ENCODE measurements at regions not wholly inside any gene's neighbourhood (a gene's known extent, or its start where the extent isn't known, plus 50 kb on each side); places are given as distances from the start of the nearest gene placed in this dataset.
"Not testable (repeated sequence)": the region's sequence is repeated elsewhere in the genome, so short reads cannot be mapped to it uniquely, and the experiment has no call there.

DNA sequence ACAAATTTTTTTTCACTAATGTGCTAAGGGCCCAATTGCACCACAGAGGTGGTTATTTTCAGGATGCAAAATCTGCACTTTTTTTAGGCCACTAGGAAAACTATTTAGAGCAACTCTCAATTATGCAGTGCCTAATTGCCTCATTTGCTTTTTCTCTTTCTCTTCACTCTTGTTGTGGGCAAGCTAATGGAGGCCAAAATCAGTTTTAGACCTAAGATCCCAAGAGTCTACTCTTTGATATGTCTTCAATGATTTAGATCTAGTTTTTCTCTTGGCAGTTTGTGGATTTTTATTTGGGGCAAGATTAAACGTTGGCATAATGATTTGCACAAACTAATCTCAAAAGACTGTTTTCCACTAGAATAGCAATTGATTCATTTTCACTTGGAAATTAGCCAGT is 1996.9 kb downstream of the LRRC4C start:
- no peak for DNase-seq

DNA sequence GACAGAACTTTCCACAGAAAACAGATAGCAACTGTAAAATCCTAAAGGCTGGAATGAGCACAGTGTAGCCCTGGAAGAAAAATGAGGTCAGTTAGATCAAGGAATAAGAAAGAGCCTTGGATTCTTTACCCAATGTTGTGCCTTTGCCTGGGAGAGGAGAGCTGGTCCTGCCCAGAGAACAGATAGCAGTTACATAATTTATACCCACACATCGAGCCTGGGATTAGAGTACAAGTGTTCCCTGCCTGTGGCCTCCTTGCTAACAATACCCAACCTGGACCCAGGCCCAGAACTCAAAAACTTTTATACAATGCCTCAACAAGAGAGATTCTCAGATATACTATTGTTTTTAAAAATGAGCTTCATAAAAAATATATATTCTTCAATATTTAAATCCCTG is 1998.4 kb downstream of the LRRC4C start:
- no peak for DNase-seq

DNA sequence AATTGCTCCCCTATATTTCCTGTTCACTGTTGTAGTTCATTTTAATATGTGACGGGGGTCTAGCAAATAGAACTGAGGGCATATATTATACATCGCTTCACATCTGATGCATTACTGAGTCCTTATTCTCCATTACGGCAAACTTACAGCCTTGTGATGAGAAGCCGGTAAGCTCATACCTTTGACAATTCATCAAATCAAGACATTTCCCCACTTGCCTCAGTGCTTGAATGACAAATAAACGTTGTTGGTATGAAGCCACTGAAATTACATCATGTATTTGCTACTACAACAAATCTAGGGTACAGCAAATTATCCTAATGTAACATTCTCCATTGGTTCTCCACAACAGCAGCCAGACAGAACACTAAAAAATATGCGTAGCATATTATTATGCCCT is 1999.8 kb downstream of the LRRC4C start:
- DNase-seq: no peak

DNA sequence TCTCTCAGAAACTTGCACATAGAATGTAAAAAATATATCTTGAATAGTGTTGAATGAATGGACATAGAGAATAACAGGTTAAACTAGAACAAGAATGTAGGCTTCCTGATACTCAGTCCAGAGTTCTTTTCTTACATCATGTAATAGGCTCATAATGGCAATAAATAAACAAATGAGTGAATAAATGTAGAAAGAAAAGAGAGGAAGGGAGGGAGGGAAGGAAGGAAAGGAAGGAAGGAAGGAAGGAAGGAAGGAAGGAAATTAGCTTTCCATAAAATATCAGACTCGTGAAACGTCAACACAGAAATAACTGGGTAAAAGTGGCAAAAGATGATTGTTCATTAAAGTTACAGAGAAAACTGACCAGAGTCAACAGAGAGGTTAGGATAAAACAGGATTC is 2001.0 kb downstream of the LRRC4C start:
- no peak for DNase-seq

DNA sequence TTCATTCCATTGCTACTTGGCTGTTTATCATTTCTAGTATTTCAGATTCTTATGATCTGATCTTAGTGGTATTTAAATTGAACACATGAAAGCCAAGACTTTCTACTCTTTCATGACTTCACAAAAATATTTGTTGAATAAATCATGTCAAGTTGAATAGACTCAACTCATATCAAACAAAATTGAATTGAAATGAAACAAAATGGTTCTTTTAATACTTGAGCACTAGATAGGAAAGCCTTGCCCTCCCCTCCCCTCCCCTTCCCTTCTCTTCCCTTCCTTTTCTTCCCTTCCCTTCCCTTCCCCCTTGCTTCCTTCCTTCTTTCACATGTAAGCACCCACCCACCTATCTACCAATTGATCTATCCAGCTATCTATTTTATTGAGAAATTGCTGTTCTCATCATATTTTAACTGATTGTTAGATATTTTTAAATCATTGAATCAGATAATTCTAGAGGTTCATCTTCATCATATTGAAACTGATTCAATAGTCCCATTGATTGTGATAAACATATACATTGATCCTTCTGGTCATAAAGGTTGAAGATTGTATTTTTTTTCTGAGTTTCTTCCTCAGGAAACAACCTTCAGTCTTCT is 2015.9 kb downstream of the LRRC4C start:
- no peak for DNase-seq

DNA sequence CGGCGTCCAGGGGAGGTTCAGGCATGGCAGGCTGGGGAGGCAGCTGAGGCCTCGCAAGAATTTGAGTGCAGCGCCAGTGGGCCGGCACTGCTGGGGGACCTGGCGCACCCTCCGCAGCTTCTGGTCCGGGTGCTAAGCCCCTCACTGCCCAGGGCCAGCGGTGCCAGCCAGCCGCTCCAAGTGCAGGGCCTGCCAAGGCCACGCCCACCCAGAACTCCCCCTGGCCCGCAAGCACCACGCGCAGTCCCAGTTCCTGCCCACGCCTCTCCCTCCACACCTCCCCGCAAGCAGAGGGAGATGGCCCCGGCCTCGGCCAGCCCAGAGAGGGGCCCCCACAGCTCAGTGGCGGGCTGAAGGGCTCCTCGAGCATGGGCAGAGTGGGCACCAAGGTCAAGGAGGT is 2017.3 kb downstream of the LRRC4C start:
- no peak for DNase-seq

DNA sequence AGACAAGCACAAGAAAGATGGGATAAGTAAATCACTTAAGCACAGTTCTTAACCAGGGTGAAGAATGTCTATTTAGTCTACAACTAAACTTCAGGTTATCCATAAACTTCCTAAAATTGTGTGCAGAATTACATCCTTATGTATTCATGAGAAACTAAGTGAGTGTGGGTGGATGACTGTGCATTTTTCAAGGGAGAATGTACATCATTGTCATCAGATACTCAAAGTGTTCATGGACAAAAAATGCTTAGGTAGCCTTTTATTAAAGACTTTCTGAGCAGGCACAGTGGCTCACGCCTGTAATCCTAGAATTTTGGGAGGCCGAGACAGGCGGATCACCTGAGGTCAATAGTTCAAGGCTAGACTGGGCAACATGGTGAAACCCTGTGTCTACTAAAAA is 2023.8 kb downstream of the LRRC4C start:
- no peak for DNase-seq

DNA sequence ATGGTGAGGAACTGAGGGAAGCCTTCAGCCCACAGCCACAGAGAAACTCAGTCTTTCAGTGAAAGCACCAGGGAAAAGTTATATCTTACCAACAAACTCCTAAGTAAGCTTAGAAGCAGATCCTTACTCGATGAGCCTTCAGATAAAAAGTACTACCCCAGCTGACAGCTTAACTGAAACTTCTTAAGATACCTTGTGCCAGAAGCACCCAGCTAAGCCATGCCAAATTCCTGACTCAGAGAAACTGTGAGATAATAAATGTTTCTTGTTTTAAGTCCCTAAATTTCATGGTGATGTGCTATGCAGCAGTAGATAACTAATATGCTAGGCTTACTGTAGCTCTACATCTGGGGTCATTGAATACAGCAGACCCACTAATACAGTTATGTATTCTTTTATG is 2025.0 kb downstream of the LRRC4C start:
- no peak for DNase-seq

DNA sequence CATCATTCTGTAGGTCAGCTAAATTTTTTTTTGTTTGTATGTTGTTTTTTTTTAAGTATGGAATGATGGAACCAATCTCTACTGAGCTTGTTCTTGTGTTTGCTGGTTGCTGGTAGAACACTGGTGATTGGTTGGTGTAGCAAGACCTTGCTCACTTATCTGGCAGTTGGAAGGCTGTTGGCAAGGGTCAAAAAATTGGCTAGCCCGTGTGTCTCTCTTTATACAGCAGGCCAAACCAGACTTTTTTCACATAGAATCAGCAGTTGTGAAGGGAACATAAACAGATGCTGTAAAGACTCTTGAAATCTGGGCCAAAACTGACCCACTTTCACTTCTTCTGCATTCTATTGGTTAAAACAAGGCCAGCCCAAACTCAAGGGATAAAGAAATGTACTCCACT is 2026.5 kb downstream of the LRRC4C start:
- no peak for DNase-seq

DNA sequence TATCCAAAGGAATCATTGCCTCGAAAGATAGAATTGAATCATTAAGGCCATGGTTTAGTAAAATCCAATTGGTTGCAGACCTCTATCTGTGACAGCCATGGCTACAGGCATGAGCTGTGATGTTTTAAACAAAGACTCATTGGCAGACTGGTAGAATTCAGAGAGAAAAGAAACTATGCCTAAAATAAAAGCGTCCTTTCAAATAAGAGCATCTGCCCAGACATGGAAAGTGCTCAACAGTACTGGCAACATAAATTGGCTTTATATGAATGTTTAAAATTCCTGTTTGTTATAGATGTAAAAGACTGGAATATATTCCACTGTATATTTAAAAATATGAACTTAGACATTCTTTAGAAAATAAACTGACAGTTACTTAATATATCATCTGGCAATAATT is 2034.2 kb downstream of the LRRC4C start:
- DNase-seq: no peak

DNA sequence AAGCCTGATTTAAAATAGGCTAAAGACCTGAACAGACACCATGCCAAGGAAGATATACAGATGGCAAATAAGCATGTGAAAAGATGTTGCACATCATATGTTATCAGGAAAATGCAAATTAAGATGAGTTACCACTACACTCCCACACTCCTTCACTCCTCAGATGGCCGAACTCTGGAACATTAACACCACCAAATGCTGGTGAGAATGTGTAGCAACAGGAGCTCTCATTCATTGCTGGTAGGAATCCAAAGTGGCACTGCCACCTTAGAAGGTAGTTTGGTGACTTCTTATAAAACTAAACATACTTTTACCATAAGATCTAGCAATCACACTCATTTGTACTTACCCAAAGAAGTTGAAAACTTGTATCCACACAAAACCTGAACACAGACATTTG is 2047.3 kb downstream of the LRRC4C start:
- DNase-seq: no peak

DNA sequence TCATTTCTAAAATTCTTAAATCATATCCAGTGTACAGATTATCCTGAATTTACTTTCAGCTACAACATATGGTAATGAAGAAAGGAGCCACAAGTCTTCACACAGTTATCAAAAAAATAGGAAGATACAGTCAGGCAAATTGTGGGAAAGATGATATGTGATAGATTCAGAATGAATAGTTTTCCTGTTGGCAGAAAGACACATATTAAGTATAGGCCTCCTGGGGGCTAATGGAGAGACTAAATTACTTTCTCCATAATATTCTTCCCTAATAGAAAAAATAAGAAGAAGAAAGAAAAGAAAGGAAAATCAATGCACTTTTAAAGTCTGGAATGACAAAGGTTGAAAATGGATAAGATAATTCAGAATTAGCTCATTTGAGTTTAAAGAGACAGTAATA is 2073.5 kb downstream of the LRRC4C start:
- DNase-seq: no peak

DNA sequence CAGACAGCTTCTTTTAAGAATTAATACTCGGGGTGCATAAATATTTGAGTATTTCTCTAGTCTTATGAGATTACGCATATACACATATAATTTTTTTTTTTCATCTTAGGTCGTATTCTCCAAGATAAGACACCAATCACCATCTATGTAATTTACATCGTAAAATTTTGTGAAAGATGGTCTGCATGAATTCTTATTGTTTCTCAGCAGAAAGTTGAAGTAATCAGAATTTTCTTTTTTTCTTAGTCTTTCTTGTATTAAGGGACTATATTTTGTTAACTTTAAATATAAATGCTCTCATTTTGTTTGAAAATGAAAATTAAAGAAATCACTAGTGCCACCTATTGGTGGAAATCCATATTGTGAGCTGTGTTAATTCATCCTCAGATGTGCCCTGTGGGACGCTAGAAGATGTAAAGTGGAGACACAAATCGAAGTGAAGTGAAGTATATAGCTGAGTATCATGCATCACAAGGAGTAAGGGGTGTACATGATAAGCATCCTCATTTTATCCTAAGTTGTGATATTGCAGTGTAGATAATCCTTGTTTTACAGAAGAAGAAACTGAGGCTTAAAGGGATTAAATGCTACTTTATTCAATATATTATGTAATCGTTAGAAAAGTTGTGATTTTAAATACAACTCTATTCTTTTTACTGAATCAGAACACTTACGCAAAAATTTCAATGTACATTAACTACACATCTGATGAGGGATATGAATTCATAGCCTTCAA is 2084.3 kb downstream of the LRRC4C start:
- no peak for DNase-seq

DNA sequence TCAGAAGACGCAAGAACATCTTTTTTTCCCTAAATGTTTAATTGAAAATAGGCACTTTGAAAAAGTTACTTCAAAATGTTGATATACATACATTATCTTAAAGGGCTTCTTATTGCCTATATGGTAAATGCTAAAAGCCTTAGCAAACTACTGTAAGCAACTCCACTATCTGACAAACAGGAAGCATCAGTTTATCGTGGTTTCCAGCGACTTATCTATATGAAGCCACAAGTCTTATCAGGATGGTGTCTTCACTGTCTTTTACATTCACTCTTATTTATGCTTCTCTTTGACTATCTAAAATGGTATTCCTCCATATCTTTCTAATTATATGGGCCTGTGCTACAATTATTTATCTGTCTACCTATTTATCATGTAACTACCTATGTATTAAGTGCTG is 2091.9 kb downstream of the LRRC4C start:
- DNase-seq: no peak

DNA sequence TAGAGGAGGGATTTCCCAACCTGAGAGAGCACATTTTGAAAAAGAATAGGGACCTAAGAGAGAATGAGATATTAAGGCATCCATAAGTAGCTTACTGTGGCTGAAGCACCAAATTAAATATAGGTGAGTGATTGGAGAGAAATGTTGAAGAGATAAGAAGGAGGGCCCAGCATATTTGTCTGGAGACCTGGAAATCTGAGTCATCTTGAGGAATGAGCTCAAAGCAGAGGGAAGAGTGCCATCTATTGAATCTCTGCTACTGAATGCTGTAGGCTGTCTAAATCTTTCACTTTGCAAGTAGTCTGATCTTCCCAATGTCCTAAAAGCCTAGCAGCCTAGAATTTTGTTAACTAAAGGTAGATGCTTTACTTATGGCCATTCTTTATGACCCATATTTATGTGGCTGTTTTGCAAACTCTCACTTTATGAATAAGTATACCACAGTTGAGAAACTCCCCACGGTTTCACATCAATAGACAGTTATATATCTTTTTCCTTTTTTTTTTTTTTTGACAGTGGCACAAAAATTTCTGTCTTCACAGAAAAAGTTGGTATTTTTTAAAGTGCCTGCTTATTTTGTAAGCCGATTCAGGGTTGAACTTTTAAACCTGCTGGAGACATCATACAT is 2093.5 kb downstream of the LRRC4C start:
- DNase-seq: no peak

DNA sequence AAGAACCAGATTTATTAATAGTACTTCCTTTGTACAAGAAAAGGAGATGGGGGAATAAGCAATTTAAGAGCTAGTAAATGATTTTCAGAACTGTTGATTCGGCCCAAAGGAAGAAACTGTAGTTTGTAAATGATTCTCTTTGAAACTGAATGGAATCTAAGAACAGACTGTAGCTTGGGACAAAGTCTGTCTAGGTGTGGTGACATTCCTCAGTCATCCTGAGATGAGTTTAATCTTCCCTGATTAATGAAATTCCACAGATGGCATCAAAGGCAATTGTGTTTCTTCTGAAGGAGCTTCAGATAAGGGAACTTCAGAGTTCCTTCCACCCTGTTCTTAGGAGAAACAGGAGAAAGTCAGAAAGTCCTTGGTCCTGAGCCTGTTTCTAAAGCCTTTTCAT is 2095.9 kb downstream of the LRRC4C start:
- DNase-seq: no peak

DNA sequence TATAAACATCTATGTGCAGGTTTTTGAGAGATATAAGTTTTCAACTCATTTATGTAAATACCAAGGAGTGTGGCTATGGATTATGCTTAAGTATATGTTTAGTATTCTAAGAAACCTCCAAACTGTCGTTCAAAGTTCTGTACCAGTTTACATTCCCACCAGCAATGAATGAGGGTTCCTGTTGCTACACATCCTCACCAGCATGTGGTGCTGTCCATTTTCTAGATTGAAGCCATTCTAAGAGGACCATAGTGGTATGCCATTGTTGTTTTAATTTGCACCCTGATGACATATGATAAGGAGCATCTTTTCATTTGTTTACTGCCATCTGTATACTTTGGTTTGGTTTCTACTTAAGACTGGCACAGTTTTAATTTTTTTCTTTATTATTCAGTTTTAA is 2097.9 kb downstream of the LRRC4C start:
- no peak for DNase-seq

DNA sequence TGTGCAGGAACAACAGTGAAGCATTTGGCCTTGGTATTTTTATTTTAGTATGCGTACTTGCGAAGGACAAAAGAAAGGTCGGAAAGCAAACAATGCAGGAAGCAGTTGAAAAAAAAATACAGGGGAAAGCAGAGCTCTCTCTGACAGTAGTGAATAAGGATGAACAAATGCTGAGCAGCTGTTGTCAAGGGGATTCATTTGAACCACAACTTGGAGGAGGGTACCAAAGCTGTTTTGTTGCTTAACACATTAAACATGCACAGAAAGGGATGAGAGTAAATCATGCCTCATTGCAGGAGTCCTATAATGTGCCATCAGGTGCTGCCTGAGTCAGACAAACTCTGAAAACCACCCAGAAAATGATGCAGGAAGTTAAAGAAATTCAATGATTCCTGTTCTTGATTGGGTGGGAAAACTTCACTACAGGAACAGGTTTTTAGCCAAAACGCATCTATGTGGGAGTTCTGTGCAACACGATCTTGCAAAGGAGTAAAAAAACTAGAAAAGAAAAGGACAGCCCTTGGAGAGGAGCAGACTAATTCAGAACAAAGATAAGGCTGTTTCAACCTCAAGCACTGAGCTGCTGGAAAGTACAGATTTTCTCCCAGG is 2113.5 kb downstream of the LRRC4C start:
- DNase-seq: no peak

DNA sequence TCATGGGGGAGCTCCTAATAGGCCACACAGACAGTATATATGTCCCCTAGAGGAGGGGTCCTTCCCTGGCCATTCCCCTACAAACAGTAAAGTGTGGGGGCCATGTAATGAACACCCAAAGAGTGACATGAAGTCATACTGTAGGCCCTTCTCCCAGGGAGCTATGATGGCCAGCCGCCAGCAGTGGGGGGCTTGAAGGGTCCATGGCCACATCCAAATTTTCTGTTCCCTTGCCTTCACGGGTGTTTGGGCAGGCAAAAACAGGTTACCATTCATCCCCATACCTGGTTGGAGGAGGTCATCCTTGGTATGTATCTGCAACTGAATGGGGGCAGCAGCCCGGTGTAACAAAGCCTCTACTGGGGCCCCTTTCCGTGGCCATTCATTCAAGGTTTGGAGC is 2118.0 kb downstream of the LRRC4C start:
- no peak for DNase-seq

DNA sequence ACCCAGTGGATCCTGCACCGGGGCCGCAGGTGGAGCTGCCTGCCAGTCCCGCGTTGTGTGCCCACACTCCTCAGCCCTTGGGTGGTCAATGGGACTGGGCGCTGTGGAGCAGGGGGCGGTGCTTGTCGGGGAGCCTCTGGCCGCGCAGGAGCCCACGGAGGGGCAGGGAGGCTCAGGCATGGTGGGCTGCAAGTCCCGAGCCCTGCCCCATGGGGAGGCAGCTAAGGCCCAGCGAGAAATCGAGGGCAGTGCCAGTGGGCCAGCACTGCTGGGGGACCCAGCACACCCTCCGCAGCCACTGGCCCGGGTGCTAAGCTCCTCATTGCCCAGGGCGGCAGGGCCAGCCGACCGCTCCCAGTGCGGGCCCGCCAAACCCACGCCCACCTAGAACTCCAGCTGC is 2126.4 kb downstream of the LRRC4C start:
- DNase-seq: not testable (repeated sequence)

DNA sequence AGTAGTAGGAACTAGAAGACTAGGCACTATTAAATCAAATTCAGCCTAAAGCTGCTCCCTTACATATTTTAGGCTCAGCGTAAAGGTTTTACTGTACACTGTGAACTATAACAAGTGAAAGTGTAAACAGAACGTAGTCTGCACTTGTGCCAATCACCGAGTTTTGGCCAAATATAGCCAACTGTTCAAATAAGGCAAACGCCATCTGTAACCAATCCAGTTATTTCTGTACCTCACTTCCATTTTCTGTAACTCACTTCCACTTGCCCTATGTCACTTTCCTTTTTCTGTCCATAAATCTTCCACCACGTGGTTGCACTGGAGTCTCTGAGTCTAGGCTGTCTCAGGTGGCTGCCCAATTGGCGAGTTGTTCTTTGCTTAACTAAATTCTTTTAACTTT is 2132.2 kb downstream of the LRRC4C start:
- DNase-seq: no peak

DNA sequence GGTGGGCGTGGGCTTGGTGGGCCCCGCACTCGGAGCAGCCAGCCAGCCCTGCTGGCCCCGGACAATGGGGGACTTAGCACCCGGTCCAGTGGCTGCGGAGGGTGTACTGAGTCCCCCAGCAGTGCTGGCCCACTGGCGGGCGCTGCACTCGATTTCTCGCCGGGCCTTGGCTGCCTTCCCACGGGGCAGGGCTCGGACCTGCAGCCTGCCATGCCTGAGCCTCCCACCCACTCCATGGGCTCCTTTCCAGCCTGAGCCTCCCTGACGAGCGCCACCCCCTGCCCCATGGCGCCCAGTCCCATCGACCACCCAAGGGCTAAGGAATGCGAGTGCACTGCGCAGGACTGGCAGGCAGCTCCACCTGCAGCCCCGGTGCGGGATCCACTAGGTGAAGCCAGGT is 2147.6 kb downstream of the LRRC4C start:
- not testable (repeated sequence) for DNase-seq

DNA sequence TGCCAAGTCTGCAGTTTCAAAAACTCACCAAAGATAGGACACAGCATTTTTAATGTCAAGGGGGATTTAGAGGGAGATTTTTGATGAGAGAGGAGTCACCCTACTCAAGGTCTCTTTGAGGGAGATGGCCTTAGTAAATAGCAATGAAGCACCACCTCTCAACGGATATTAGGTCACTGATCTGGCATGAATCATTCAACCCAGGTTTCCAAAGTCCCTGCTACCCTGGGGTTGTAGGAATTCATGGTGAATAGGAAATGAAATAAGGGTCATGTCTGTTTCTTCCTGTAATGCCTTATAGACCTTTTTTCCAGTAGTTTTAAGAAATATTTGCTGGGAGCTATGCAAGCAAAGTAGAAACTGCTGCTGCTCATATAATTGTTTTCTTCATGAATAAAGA is 2154.9 kb downstream of the LRRC4C start:
- DNase-seq: no peak

DNA sequence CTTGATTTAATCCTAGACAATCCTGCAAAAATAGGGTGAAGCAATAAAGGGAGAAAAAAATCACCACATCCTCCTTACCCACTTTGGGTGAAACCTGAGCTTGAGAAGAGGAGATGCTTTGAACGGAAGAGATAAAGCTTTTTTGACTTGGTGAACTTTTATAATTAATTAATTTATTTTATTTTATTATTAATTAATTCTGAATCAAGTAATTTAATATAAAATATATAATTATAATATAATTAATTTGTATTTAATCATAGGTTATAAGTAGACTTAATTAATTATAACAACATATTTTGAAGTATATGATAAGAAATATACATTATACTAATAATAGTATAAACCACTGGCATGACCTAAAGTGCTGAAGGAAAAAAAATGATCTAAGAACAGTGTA is 2164.8 kb downstream of the LRRC4C start:
- no peak for DNase-seq

Data from activated effector memory CD4-positive, alpha-beta T cell treated with anti-CD3 and anti-CD28 coated beads, Interleukin-2, amount 50 U/mL, for 16 hours (primary cell).